ENCODE measurements at regions not wholly inside any gene's neighbourhood (a gene's known extent, or its start where the extent isn't known, plus 50 kb on each side); places are given as distances from the start of the nearest gene placed in this dataset.

DNA sequence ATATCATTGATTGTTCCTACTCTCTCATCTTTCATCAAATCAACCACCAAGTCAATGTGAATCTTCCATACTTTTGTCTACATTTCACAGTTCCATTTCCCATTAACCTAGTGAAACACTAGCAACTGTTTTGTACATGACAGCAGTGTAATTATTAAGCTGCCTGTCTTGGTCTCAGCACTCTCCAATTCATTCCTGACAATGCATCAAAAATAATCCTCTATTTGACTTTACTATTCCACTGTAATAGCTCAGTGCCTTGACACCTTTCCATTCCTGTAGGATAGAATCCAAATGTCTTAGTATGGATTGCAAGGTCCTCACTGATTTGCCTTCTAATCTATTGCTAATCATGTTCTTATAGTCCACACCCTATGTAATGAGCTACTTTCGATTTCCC, 2405.8 kb downstream of the PCDH7 start:
- TF ChIP-seq, protein P1, sequence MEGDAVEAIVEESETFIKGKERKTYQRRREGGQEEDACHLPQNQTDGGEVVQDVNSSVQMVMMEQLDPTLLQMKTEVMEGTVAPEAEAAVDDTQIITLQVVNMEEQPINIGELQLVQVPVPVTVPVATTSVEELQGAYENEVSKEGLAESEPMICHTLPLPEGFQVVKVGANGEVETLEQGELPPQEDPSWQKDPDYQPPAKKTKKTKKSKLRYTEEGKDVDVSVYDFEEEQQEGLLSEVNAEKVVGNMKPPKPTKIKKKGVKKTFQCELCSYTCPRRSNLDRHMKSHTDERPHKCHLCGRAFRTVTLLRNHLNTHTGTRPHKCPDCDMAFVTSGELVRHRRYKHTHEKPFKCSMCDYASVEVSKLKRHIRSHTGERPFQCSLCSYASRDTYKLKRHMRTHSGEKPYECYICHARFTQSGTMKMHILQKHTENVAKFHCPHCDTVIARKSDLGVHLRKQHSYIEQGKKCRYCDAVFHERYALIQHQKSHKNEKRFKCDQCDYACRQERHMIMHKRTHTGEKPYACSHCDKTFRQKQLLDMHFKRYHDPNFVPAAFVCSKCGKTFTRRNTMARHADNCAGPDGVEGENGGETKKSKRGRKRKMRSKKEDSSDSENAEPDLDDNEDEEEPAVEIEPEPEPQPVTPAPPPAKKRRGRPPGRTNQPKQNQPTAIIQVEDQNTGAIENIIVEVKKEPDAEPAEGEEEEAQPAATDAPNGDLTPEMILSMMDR (IDR thresholded peaks at IDR 0.05), result no peak
- no peak for TF ChIP-seq POLR2A (IDR thresholded peaks at IDR 0.05)

All from right lobe of liver (tissue), 4 donors.